Upper lobe of left lung (tissue), 4 donors: ENCODE measurements at regions not wholly inside any gene's neighbourhood (a gene's known extent, or its start where the extent isn't known, plus 50 kb on each side); places are given as distances from the start of the nearest gene placed in this dataset.
"Not testable (repeated sequence)": the region's sequence is repeated elsewhere in the genome, so short reads cannot be mapped to it uniquely, and the experiment has no call there.

Experiments
- EP300 ChIP-seq, 4 donors: sonication (generic); formaldehyde crosslinking; IDR thresholded peaks; one replicate each; pipeline ENCODE4 v1.5.1; 2017; ENCODE audit warnings: antibody characterized with exemption in 4 of 4, control low read depth in 2 of 4
- POLR2A ChIP-seq, 4 donors: fragments of 450-650 bp; IDR thresholded peaks; one replicate each; pipeline ENCODE4 v1.5.1; 2016 to 2017; ENCODE audit warnings: antibody characterized with exemption in 4 of 4, mild to moderate bottlenecking in 2 of 4
- POLR2AphosphoS5 ChIP-seq, 2 donors: sonication (generic); formaldehyde crosslinking; IDR thresholded peaks; one replicate each; pipeline ENCODE4 v1.5.1; 2017; ENCODE audit warnings: antibody characterized with exemption in 2 of 2

DNA sequence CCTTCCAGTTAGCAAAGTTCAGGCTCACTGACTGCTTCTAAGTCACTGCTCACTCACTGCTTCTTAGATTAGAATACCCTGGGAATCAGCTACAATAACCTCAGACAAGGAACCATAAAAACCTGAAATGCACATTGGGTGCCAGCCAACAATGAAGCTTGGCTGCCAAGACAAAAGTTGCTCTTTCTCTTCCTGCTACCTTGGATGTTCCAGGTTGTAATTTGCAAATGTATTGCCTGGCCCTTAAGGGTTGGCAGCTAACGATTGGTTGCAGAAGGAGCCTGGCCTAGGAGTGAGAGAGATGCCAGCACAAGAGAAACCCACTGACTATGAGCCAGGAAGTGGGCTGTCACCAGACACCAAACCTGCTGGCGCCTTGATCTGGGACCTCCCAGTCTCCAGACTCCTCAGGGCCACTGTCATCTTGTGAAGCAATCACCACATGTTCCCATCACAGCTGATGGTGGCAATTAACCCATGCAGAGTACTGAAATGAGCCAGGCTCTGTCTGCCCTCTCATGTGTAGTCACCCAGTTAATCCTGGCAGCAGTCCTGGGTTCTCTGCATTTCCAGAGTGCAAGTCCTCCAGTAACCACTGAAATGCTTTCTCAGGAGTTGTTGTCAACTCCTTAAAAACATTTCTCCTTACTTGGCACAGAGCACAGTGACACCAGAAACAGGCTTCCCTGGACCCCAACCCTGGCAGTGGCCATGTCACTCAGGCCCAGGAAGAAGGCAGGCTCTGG is 240.3 kb upstream of the NPAP1 start:
- not testable (repeated sequence) for TF ChIP-seq POLR2A, EP300, POLR2AphosphoS5 (IDR thresholded peaks at IDR 0.05)
